ENCODE measurements at regions not wholly inside any gene's neighbourhood (a gene's known extent, or its start where the extent isn't known, plus 50 kb on each side); places are given as distances from the start of the nearest gene placed in this dataset.

GRCh38 chr3:110758208-110758607, 313.4 kb upstream of the NECTIN3 start:
- Histone ChIP-seq H3K4me3 (ENCODE audit: low read length) (no peak overlapping the region), H3K4me1 (ENCODE audit: control insufficient read depth, insufficient read depth, low read length) (no peaks in the 10 kb centered on the region), H3K27me3 (replicated peaks; ENCODE audit: control insufficient read depth, insufficient read depth, low read length) (no peaks in the 10 kb centered on the region), H3K9ac (ENCODE audit: low read length) (no peak overlapping the region), H3K36me3 (ENCODE audit: control insufficient read depth, insufficient read depth, low read length, severe bottlenecking) (no peaks in the 10 kb centered on the region), H3K9me3 (ENCODE audit: control insufficient read depth, low read length) (no peaks in the 10 kb centered on the region)
- DNase-seq (ENCODE audit: low read depth), result no peak

DNA sequence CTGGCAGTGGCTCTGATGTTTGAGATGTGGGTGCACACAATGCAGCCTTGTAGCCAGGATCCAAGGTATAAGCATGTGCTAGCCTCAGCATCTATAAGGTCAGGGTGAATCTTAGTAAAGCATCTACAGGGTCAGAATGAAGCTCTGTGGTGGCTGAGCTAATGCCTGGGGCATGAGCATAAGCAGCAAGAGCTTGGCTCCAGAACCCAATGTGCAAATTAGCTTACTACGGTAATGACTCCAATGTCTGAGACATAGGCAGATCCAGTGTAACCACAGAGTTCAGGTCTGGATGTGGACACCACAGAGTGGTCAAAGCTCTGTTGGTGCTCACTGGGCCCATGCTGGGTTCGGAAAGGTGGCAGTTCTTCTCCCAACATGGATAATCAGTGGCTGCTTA, 304.5 kb upstream of the NECTIN3 start:
- no peak for DNase-seq (ENCODE audit: low read depth)
- Histone ChIP-seq H3K9me3 (ENCODE audit: control insufficient read depth, low read length) (no peaks in the 10 kb centered on the region), H3K27me3 (replicated peaks; ENCODE audit: control insufficient read depth, insufficient read depth, low read length) (no peaks in the 10 kb centered on the region), H3K4me3 (ENCODE audit: low read length) (no peak overlapping the region), H3K4me1 (ENCODE audit: control insufficient read depth, insufficient read depth, low read length) (no peaks in the 10 kb centered on the region), H3K9ac (ENCODE audit: low read length) (no peak overlapping the region), H3K36me3 (ENCODE audit: control insufficient read depth, insufficient read depth, low read length, severe bottlenecking) (no peaks in the 10 kb centered on the region)

DNA sequence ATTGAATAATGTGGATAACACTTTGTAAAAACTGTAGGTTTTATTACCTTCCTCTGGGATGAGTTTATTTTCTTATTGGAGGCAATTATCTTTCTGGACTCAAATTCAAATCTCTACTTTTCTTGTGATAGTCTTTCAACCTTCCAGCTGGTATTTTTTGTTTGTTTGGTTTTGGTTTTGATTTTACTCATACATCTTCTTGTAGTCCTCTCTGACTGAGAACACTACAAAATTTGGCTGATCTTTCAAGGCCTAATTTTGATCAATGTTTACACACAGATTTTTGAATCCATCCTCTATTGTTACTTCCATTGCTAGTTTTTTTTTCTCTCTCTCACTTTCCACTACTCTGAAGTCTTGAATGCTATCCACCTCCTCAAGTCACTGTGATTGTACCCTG, 303.8 kb upstream of the NECTIN3 start:
- H3K4me1 ChIP-seq (ENCODE audit: control insufficient read depth, insufficient read depth, low read length), result no peaks in the 10 kb centered on the region
- H3K9me3 ChIP-seq (ENCODE audit: control insufficient read depth, low read length), result no peaks in the 10 kb centered on the region
- no peak for DNase-seq (ENCODE audit: low read depth)
- no peak overlapping the region for H3K4me3 ChIP-seq (ENCODE audit: low read length)
- H3K9ac ChIP-seq (ENCODE audit: low read length), result no peak overlapping the region
- no peaks in the 10 kb centered on the region for H3K36me3 ChIP-seq (ENCODE audit: control insufficient read depth, insufficient read depth, low read length, severe bottlenecking)
- no peaks in the 10 kb centered on the region for H3K27me3 ChIP-seq (replicated peaks; ENCODE audit: control insufficient read depth, insufficient read depth, low read length)

DNA sequence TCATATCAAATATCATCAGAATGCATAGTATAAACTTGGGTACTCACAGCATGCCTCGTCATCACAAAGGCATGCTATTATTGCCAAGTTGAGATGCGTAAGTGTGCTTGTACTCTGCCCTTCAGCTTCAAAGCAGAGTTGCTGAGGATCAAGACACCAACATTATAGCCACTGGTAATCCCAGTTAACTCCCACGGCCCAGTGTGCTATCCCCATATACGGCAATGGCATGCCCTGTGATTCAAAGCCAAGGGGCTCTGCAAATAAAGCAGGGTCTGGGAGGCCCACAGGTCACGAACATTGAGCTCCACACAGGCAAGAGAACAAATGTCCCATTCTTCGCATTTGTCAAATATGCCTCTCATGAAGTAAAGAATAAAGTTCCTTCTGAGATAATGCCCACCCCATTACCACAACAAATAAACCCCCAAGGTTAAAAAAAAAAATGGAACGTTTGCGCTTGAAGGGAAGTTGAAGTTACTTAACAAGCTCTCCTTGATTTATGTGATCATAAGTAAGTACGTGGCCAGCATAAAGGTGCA, 298.1 kb upstream of the NECTIN3 start:
- Histone ChIP-seq H3K27me3 (replicated peaks; ENCODE audit: control insufficient read depth, insufficient read depth, low read length) (no peaks in the 10 kb centered on the region), H3K9me3 (ENCODE audit: control insufficient read depth, low read length) (no peaks in the 10 kb centered on the region), H3K4me3 (ENCODE audit: low read length) (no peak overlapping the region), H3K9ac (ENCODE audit: low read length) (no peak overlapping the region), H3K4me1 (ENCODE audit: control insufficient read depth, insufficient read depth, low read length) (no peaks in the 10 kb centered on the region), H3K36me3 (ENCODE audit: control insufficient read depth, insufficient read depth, low read length, severe bottlenecking) (no peaks in the 10 kb centered on the region)
- peak; percentile 78 for DNase-seq (ENCODE audit: low read depth)

GRCh38 chr3:110774496-110775265, 296.9 kb upstream of the NECTIN3 start:
- peak; percentile 64 for DNase-seq (ENCODE audit: low read depth)
- Histone ChIP-seq H3K36me3 (ENCODE audit: control insufficient read depth, insufficient read depth, low read length, severe bottlenecking) (no peaks in the 10 kb centered on the region), H3K27me3 (replicated peaks; ENCODE audit: control insufficient read depth, insufficient read depth, low read length) (no peaks in the 10 kb centered on the region), H3K4me3 (ENCODE audit: low read length) (no peak overlapping the region), H3K4me1 (ENCODE audit: control insufficient read depth, insufficient read depth, low read length) (no peaks in the 10 kb centered on the region), H3K9ac (ENCODE audit: low read length) (no peak overlapping the region), H3K9me3 (ENCODE audit: control insufficient read depth, low read length) (no peaks in the 10 kb centered on the region)

- no peaks in the 10 kb centered on the region for H3K36me3 ChIP-seq (ENCODE audit: control insufficient read depth, insufficient read depth, low read length, severe bottlenecking)
These were observed 292.0 kb upstream of the NECTIN3 start for GRCh38 chr3:110779581-110779980.

DNA sequence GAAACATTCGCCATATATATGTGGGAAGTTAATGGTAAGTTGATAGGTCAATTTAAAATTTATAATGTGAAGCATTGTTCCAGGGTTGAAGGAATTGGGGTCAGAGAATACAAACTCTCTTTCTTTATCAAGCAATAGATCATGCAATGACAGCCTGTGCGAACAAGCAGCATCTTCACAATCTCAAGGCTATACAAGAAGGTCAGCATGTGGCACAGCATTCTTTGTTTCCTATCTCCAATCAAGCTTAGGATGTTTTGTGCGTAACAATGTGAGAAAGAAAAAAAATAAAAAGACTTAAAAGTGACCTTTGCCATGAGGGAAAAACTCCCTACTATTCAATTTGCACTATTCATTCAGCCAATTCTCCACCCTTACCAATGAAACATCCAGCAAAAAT, 288.1 kb upstream of the NECTIN3 start:
- no peak for DNase-seq (ENCODE audit: low read depth)
- no peak overlapping the region for H3K4me3 ChIP-seq (ENCODE audit: low read length)

More at GRCh38 chr3:110779581-110779980, 292.0 kb upstream of the NECTIN3 start:
- Histone ChIP-seq H3K9ac (ENCODE audit: low read length) (no peak overlapping the region), H3K27me3 (replicated peaks; ENCODE audit: control insufficient read depth, insufficient read depth, low read length) (no peaks in the 10 kb centered on the region), H3K4me1 (ENCODE audit: control insufficient read depth, insufficient read depth, low read length) (no peaks in the 10 kb centered on the region), H3K4me3 (ENCODE audit: low read length) (no peak overlapping the region), H3K9me3 (ENCODE audit: control insufficient read depth, low read length) (no peaks in the 10 kb centered on the region)
- DNase-seq (ENCODE audit: low read depth), result peak; percentile 39

GRCh38 chr3:110788794-110789193, 282.8 kb upstream of the NECTIN3 start:
- no peaks in the 10 kb centered on the region for H3K27me3 ChIP-seq (replicated peaks; ENCODE audit: control insufficient read depth, insufficient read depth, low read length)
- H3K4me1 ChIP-seq (ENCODE audit: control insufficient read depth, insufficient read depth, low read length), result no peaks in the 10 kb centered on the region
- DNase-seq (ENCODE audit: low read depth), result no peak
- no peak overlapping the region for H3K9ac ChIP-seq (ENCODE audit: low read length)
- no peaks in the 10 kb centered on the region for H3K9me3 ChIP-seq (ENCODE audit: control insufficient read depth, low read length)
- no peak overlapping the region for H3K4me3 ChIP-seq (ENCODE audit: low read length)
- no peaks in the 10 kb centered on the region for H3K36me3 ChIP-seq (ENCODE audit: control insufficient read depth, insufficient read depth, low read length, severe bottlenecking)

More for the DNA sequence above, 288.1 kb upstream of the NECTIN3 start:
- Histone ChIP-seq H3K9ac (ENCODE audit: low read length) (no peak overlapping the region), H3K4me1 (ENCODE audit: control insufficient read depth, insufficient read depth, low read length) (no peaks in the 10 kb centered on the region), H3K36me3 (ENCODE audit: control insufficient read depth, insufficient read depth, low read length, severe bottlenecking) (no peaks in the 10 kb centered on the region), H3K27me3 (replicated peaks; ENCODE audit: control insufficient read depth, insufficient read depth, low read length) (no peaks in the 10 kb centered on the region), H3K9me3 (ENCODE audit: control insufficient read depth, low read length) (no peaks in the 10 kb centered on the region)

GRCh38 chr3:110789315-110789714, 282.3 kb upstream of the NECTIN3 start:
- H3K27me3 ChIP-seq (replicated peaks; ENCODE audit: control insufficient read depth, insufficient read depth, low read length), result no peaks in the 10 kb centered on the region
- H3K4me3 ChIP-seq (ENCODE audit: low read length), result no peak overlapping the region
- peak; percentile 66 for DNase-seq (ENCODE audit: low read depth)
- H3K4me1 ChIP-seq (ENCODE audit: control insufficient read depth, insufficient read depth, low read length), result no peaks in the 10 kb centered on the region
- H3K9ac ChIP-seq (ENCODE audit: low read length), result no peak overlapping the region
- no peaks in the 10 kb centered on the region for H3K36me3 ChIP-seq (ENCODE audit: control insufficient read depth, insufficient read depth, low read length, severe bottlenecking)
- H3K9me3 ChIP-seq (ENCODE audit: control insufficient read depth, low read length), result no peaks in the 10 kb centered on the region

DNA sequence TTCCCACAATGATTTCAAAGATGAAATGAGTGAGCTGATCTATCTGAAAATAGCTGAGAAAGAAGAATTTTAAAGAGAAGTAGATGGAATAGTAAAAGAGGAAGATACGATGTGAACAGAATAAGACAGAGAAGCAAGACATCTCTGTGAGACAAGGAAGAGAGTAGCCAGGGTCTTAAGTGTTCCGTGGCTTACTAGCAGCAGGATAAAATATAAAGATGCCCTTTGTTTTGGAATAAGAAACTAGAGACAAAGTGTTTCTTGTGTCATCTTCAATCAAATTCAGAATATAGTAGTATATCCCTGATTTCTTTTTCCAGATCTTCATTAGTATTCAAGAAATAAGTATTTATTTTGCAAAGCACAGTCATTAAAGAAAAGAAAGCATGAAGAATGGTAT, 281.0 kb upstream of the NECTIN3 start:
- no peak overlapping the region for H3K4me3 ChIP-seq (ENCODE audit: low read length)
- H3K9me3 ChIP-seq (ENCODE audit: control insufficient read depth, low read length), result no peaks in the 10 kb centered on the region
- H3K27me3 ChIP-seq (replicated peaks; ENCODE audit: control insufficient read depth, insufficient read depth, low read length), result no peaks in the 10 kb centered on the region
- DNase-seq (ENCODE audit: low read depth), result no peak
- no peak overlapping the region for H3K9ac ChIP-seq (ENCODE audit: low read length)
- H3K4me1 ChIP-seq (ENCODE audit: control insufficient read depth, insufficient read depth, low read length), result no peaks in the 10 kb centered on the region
- no peaks in the 10 kb centered on the region for H3K36me3 ChIP-seq (ENCODE audit: control insufficient read depth, insufficient read depth, low read length, severe bottlenecking)

DNA sequence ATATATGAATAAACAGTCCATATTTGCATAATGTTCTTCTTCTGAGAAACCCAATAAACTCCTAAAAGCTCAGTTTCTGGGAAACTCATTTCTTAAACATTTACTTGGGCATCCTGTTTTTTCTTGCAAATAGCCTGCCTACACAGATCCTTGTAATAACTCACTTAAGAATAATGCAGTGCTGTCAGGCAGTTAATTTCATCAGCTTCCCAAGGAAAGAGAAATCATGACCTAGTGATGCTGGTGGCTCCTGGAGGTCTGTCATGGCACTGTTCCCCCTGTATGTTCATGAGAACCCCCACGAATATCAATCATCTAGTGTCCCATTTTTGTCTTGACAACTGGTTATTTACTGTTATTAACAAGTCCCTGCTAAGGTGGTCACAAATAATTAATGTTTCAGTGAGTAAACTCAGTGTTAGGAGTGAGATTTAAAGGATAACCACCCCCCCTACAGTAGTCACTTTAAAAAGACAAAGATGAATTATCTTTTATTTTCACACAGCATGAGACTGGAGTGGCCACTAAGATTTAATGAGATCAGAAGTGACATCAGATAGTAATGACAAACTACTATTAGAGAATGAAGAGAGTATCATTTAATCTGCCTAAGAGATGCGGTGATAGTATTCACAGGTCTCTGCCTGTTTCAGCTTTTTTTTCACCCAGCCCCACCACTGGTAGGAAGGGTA, 279.5 kb upstream of the NECTIN3 start:
- Histone ChIP-seq H3K9me3 (ENCODE audit: control insufficient read depth, low read length) (no peaks in the 10 kb centered on the region), H3K27me3 (replicated peaks; ENCODE audit: control insufficient read depth, insufficient read depth, low read length) (no peaks in the 10 kb centered on the region), H3K9ac (ENCODE audit: low read length) (no peak overlapping the region), H3K36me3 (ENCODE audit: control insufficient read depth, insufficient read depth, low read length, severe bottlenecking) (no peaks in the 10 kb centered on the region), H3K4me1 (ENCODE audit: control insufficient read depth, insufficient read depth, low read length) (no peaks in the 10 kb centered on the region), H3K4me3 (ENCODE audit: low read length) (no peak overlapping the region)
- no peak for DNase-seq (ENCODE audit: low read depth)
